ENCODE measurements at regions not wholly inside any gene's neighbourhood (a gene's known extent, or its start where the extent isn't known, plus 50 kb on each side); places are given as distances from the start of the nearest gene placed in this dataset.

DNA sequence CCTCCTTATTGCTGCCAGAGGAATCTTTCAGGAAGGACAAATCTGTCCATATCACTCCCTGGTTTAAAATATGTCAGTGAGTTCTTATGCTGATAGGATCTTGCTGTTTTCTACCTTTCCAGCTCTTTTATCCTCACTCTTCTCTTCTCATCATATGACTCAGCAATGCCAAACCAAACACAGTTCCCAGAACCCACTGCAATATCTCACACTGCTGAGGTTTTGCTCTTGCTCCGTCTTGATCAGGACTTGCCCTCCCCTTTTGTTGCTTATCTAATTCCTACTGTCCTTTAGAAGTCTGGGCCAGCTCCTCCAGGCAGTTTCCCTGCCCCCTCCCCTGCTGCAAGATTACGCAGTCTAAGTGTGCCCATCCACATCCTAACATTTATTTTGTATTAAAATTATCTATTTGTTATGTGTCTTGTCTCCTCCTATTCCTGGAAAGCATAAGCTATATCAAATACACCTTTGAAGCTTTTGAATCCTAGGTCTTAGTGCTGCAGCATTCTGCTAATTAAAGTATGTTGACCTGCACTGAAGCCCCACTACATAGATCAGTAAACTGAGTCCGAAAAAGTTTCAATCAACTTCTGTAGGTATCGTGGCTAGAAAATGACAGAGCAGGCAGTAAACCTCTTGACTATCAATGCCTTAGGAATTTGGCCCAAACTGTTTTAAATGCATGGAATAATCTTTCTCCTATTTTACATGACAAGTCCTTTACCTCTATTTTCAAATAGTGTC, 119.2 kb upstream of the C11orf87 start:
- DNase-seq (ENCODE audit: low read depth) = no peak
- TF ChIP-seq CTCF (IDR thresholded peaks at IDR 0.05; ENCODE audit: control insufficient read depth, extremely low read depth, insufficient read depth) = no peak
- no peak overlapping the region for H3K4me3 ChIP-seq (ENCODE audit: low read depth, low read length)

DNA sequence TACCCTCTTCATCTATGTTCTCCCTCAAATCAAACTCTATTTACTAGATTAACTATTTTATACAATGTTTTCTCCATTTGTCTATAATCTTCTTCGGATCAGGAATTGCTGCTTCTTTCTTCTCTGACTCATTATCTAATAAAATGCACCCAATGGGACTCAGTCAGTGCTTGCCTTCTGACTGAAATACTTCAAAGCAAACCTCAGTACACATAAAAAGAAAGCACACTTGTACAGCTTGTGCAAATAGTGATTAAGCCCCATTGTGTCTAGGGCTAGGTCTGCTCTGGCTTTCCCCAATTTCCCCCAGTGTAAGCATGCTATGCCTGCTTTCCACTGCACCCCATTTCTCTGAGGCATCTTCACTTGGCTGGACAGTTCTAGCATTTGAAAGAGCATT, 118.6 kb upstream of the C11orf87 start:
- H3K4me3 ChIP-seq (ENCODE audit: low read depth, low read length) = no peak overlapping the region
- no peak for DNase-seq (ENCODE audit: low read depth)
- TF ChIP-seq CTCF (IDR thresholded peaks at IDR 0.05; ENCODE audit: control insufficient read depth, extremely low read depth, insufficient read depth) = no peak

- no peak for DNase-seq (ENCODE audit: low read depth)
- no peak for TF ChIP-seq CTCF (IDR thresholded peaks at IDR 0.05; ENCODE audit: control insufficient read depth, extremely low read depth, insufficient read depth)
- H3K4me3 ChIP-seq (ENCODE audit: low read depth, low read length) = no peak overlapping the region
Measured at GRCh38 chr11:109304159-109304558, 117.8 kb upstream of the C11orf87 start.

GRCh38 chr11:109305009-109305408, 117.0 kb upstream of the C11orf87 start:
- no peak for DNase-seq (ENCODE audit: low read depth)
- H3K4me3 ChIP-seq (ENCODE audit: low read depth, low read length) = no peak overlapping the region
- TF ChIP-seq CTCF (IDR thresholded peaks at IDR 0.05; ENCODE audit: control insufficient read depth, extremely low read depth, insufficient read depth) = no peak

DNA sequence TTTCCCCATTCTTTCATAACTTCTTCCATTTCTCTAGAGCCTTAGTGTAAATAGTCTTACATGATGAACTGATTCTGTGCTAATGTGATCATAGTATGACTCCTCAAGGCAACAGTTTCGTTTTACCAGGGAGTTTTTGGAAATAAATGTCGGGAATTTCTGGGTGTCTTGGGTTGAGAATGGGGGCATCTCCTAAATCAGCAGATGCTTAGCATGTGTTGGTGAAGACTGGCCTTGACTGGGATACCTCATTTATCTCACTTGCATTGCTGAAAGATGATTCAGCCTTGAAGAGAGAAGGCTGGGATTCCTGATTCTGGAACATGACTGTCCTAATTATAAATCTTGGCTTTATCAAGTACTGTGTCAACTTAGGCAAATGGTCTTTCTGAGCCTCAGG, 115.7 kb upstream of the C11orf87 start:
- no peak for DNase-seq (ENCODE audit: low read depth)
- no peak overlapping the region for H3K4me3 ChIP-seq (ENCODE audit: low read depth, low read length)
- TF ChIP-seq CTCF (IDR thresholded peaks at IDR 0.05; ENCODE audit: control insufficient read depth, extremely low read depth, insufficient read depth) = no peak

DNA sequence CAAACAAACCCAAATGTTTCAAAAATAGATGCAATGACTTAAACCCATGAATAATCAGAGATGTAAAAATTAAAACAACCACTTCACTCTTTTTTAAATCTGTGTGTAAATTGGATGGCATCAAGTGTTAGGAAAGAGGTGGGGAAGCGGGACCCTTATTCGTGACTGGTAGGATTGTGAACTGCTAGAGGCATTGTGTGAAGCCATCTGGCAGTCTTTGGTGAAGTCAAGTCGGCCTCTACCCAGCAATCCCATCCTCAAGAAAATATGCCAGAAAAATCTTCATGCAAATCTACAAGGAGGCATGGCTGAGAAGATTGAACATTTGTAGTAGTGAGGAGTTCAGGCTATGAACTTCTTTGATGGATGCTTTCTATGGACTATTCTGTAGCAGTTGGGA, 114.6 kb upstream of the C11orf87 start:
- TF ChIP-seq CTCF (IDR thresholded peaks at IDR 0.05; ENCODE audit: control insufficient read depth, extremely low read depth, insufficient read depth) = no peak
- DNase-seq (ENCODE audit: low read depth) = no peak
- no peak overlapping the region for H3K4me3 ChIP-seq (ENCODE audit: low read depth, low read length)

DNA sequence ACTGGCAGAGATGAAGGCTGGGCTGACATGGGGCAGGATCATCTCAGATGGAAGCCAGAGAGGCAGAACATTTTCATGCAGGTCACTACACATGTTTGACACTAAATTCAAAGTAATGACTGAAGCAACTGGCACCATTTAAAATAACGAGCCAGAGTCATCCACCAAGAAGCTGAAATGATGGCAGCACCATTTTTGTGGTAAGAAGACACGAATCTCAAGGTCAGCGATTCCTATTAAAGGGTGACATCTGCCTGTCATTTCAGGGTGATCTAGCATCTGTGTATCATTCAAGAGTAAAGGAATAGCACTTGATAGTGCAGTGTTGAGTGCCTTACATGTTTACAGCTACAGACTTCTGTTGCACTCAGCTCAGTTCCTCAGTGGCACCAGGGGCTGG, 113.4 kb upstream of the C11orf87 start:
- no peak for TF ChIP-seq CTCF (IDR thresholded peaks at IDR 0.05; ENCODE audit: control insufficient read depth, extremely low read depth, insufficient read depth)
- no peak for DNase-seq (ENCODE audit: low read depth)

More for the DNA sequence above, 113.4 kb upstream of the C11orf87 start:
- H3K4me3 ChIP-seq (ENCODE audit: low read depth, low read length) = no peak overlapping the region
